HEK293T (cell line): ENCODE measurements at regions not wholly inside any gene's neighbourhood (a gene's known extent, or its start where the extent isn't known, plus 50 kb on each side); places are given as distances from the start of the nearest gene placed in this dataset.

Experiments
- ARNT ChIP-seq: fragments of 450-650 bp; IDR thresholded peaks from 2 replicates; pipeline ENCODE4 v1.6.1; 2017; ENCODE audit warnings: mild to moderate bottlenecking
- BHLHE40 ChIP-seq: fragments of 450-650 bp; IDR thresholded peaks from 2 replicates; pipeline ENCODE4 v1.6.1; 2016; ENCODE audit warnings: mild to moderate bottlenecking, moderate library complexity, borderline replicate concordance
- CTBP1 ChIP-seq: fragments of 450-650 bp; IDR thresholded peaks from 2 replicates; pipeline ENCODE4 v1.6.1; 2016; ENCODE audit warnings: borderline replicate concordance
- FOXM1 ChIP-seq: fragments of 450-650 bp; IDR thresholded peaks from 2 replicates; pipeline ENCODE4 v1.6.1; 2017; ENCODE audit warnings: mild to moderate bottlenecking, borderline replicate concordance
- LEF1 ChIP-seq: fragments of 450-650 bp; IDR thresholded peaks from 2 replicates; pipeline ENCODE4 v1.6.1; 2017; ENCODE audit warnings: mild to moderate bottlenecking, borderline replicate concordance
- NFRKB ChIP-seq: fragments of 450-650 bp; IDR thresholded peaks from 2 replicates; pipeline ENCODE4 v1.6.1; 2016; ENCODE audit warnings: mild to moderate bottlenecking, moderate library complexity
- SP1 ChIP-seq: fragments of 450-650 bp; IDR thresholded peaks from 2 replicates; pipeline ENCODE4 v1.6.1; 2017
- ZNF384 ChIP-seq: fragments of 450-650 bp; IDR thresholded peaks from 2 replicates; pipeline ENCODE4 v1.6.1; 2016

DNA sequence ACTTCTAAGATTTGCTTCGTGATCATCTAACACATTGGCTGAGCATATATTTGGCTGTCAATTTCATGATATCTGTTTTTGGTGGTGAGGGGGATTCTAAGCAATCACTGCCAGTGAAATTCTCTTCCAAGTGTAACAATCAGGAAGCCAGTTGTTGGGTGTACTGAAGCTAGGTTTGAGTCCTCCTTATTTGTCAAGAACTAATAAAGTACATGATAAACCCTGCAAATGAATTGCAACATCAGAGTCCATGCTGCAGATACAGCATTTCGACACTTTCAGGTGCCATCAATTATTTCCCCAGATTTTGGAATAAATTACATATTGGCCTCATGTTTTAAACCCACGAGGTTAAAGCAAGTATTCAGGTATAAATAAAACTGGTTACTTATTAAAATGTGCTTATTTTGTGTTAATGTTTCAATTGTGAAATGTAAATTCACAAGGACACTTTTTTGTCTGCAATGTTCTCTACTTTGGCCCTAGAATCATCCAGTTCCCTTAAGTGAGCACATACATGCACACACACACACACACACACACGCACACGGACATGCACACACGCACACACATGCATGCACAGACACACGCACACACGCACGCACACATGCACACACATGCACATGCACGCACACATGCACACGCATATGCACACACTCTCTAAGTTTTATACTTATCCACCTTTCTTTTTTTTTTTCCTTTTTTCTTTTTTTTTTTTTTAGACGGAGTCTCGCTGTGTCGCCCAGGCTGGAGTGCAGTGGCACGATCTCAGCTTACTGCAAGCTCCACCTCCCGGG, 510.2 kb upstream of the KLF6 start:
- TF ChIP-seq NFRKB (no peak), FOXM1 (no peak), CTBP1 (no peak), SP1 (no peak), ARNT (no peak), BHLHE40 (no peak), LEF1 (no peak), ZNF384 (no peak)
